Glutamatergic neuron (in vitro differentiated cells): ENCODE measurements at regions not wholly inside any gene's neighbourhood (a gene's known extent, or its start where the extent isn't known, plus 50 kb on each side); places are given as distances from the start of the nearest gene placed in this dataset.
"Not testable (repeated sequence)": the region's sequence is repeated elsewhere in the genome, so short reads cannot be mapped to it uniquely, and the experiment has no call there.

Experiments used
- DNase-seq: peaks from one replicate; pipeline ENCODE4 v3.0.0; 2022
- H3K27ac Mint-ChIP-seq: one replicate; pipeline ENCODE4 v1.8.0; 2020; ENCODE audit warnings: mild to moderate bottlenecking, mixed read lengths, inconsistent platforms; ENCODE audit not compliant: unreplicated experiment
- H3K27me3 Mint-ChIP-seq: one replicate; pipeline ENCODE4 v1.8.0; 2020; ENCODE audit warnings: mild to moderate bottlenecking, moderate library complexity, mixed read lengths, inconsistent platforms; ENCODE audit not compliant: unreplicated experiment
- H3K36me3 Mint-ChIP-seq: one replicate; pipeline ENCODE4 v1.8.0; 2020; ENCODE audit warnings: mild to moderate bottlenecking, mixed read lengths, inconsistent platforms; ENCODE audit not compliant: unreplicated experiment
- H3K4me1 Mint-ChIP-seq: one replicate; pipeline ENCODE4 v1.8.0; 2020; ENCODE audit warnings: mild to moderate bottlenecking, low read depth, mixed read lengths, inconsistent platforms; ENCODE audit not compliant: unreplicated experiment
- H3K4me3 Mint-ChIP-seq: one replicate; pipeline ENCODE4 v1.8.0; 2020; ENCODE audit warnings: mild to moderate bottlenecking, mixed read lengths, inconsistent platforms; ENCODE audit not compliant: unreplicated experiment
- H3K9me3 Mint-ChIP-seq: one replicate; pipeline ENCODE4 v1.8.0; 2020; ENCODE audit warnings: mild to moderate bottlenecking, moderate library complexity, mixed read lengths, inconsistent platforms; ENCODE audit not compliant: unreplicated experiment
- CTCF ChIP-seq: fragments of 200-600 bp; sonication (generic); IDR thresholded peaks from one replicate; pipeline ENCODE4 v1.5.0; 2021; ENCODE audit not compliant: partially characterized antibody, unreplicated experiment

DNA sequence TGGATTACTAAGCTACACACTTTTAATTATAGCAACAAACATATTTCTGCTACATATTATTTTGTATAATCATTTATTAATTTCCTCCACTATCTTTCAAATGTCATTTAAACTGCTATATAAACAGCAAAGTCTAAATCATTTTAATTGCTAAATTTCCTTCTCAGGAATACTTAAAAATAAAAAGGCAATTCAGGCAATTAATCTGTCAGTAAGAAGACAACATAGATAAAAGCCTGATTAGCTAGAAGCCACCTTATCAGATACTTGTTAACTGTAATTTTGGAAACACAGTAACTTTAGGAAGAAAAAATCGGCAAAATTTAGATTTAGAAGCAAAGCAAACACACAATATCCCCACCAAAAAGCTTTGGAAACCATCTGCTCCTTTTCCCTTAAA is 188.2 kb upstream of the ZNF804A start:
- H3K36me3 Mint-ChIP-seq = peaks cover 10% of the 10 kb centered on the region

DNA sequence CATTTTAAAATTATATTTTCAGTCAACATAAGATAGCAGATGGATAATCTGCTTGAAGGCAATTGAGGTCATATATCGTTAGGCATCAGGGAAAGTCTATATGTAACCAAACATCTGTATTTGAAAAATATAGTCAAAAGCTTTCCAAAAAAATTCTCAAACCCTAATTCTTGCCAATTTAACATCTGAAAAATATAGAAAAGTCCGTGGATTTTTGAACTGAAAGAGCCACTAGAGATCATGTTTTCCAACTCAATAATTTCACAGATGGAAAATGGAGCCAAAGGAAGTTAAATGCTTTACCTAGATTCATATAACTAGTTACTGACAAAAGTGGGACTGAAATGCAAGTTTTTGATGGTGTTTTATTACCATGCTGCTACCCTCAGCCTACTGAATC is 185.1 kb upstream of the ZNF804A start:
- TF ChIP-seq CTCF = no peak
- H3K4me3 Mint-ChIP-seq = no peak overlapping the region
- H3K27me3 Mint-ChIP-seq = no peaks in the 10 kb centered on the region
- no peak for DNase-seq
- H3K27ac Mint-ChIP-seq = no peak overlapping the region
- no peaks in the 10 kb centered on the region for H3K36me3 Mint-ChIP-seq
- no peaks in the 10 kb centered on the region for H3K4me1 Mint-ChIP-seq
- peaks cover 1% of the 10 kb centered on the region for H3K9me3 Mint-ChIP-seq

More for the DNA sequence above, 188.2 kb upstream of the ZNF804A start:
- DNase-seq = no peak
- Mint-ChIP-seq H3K4me3 (no peak overlapping the region), H3K9me3 (peaks cover 1% of the 10 kb centered on the region), H3K27me3 (no peaks in the 10 kb centered on the region), H3K27ac (no peak overlapping the region), H3K4me1 (no peaks in the 10 kb centered on the region)
- TF ChIP-seq CTCF = no peak

DNA sequence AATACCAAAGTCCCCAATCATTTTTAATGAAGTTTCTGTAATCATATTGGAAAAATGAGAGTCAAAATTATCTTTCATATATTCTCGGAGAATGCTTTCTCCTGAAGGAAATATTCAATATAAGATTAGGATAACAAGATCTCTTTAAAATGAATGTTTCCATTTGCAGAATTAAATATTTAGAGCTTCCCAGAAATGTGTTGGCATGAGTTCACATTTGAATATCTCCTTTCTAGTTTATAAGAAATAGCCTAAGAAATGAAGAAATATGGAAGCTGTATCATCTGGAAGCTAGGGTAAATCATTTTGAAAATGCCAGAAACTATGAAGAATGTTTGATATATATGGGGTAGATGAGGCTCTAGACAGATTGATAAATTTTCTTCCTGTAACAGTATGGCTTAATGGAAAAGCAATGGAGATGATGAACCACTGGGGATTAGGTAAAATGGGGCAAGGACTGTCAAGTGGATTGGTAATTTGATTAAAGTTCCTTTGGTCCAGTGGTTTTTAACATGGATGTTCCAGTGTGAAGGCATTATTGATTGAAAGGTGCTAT is 184.6 kb upstream of the ZNF804A start:
- Mint-ChIP-seq H3K36me3 (no peaks in the 10 kb centered on the region), H3K9me3 (no peaks in the 10 kb centered on the region), H3K4me3 (no peak overlapping the region), H3K4me1 (no peaks in the 10 kb centered on the region), H3K27ac (no peak overlapping the region), H3K27me3 (no peaks in the 10 kb centered on the region)
- no peak for DNase-seq
- TF ChIP-seq CTCF = no peak

DNA sequence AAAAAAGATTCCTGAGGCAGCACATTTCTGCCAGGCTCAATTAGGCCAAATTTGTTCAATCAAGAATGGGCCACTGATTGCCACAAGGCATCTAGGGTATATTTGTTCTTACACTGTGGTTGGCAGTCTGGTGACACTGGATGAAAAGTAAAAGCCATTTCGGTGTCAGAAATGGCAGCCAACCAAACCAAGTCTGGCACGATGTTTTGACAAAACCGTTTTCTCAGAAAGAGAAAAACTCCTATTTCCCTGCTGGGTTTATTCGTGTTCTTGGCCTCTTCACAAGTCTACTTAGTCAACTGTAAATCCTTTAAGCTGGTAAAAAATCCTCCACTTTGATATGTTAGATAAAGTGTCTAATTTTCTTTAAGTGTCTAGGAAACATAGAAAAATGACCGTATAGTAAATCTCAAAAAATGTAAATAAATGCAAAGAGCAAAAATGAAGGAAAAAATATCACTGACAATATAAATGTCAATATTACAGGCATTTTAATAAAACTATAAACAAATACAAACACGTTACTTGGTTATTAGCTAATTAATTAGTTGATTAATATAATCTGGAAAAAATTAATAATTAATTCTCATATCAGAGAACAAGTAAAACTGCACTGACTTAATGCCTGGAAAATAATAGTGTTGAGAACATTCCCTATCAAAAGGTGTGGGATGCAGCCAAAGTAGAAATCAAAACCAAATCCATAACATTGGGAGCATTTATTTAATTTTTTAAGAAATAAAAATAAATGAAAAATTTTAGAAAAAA is 182.0 kb upstream of the ZNF804A start:
- TF ChIP-seq CTCF = no peak
- Mint-ChIP-seq H3K27ac (no peak overlapping the region), H3K27me3 (no peaks in the 10 kb centered on the region), H3K4me3 (no peak overlapping the region), H3K9me3 (no peaks in the 10 kb centered on the region), H3K36me3 (no peaks in the 10 kb centered on the region), H3K4me1 (no peaks in the 10 kb centered on the region)
- no peak for DNase-seq

- H3K27me3 Mint-ChIP-seq = no peaks in the 10 kb centered on the region
Measured at GRCh38 chr2:184419744-184420143, 178.6 kb upstream of the ZNF804A start.

GRCh38 chr2:184421456-184421855 is 176.9 kb upstream of the ZNF804A start:
- not testable (repeated sequence) for H3K36me3 Mint-ChIP-seq, DNase-seq, H3K27me3 Mint-ChIP-seq, H3K27ac Mint-ChIP-seq, H3K4me3 Mint-ChIP-seq, H3K9me3 Mint-ChIP-seq, H3K4me1 Mint-ChIP-seq

More at GRCh38 chr2:184419744-184420143, 178.6 kb upstream of the ZNF804A start:
- Mint-ChIP-seq H3K9me3 (no peaks in the 10 kb centered on the region), H3K36me3 (no peaks in the 10 kb centered on the region), H3K27ac (no peak overlapping the region), H3K4me3 (no peak overlapping the region), H3K4me1 (no peaks in the 10 kb centered on the region)
- TF ChIP-seq CTCF = no peak
- DNase-seq = no peak
